SK-N-SH (cell line): ENCODE measurements at regions not wholly inside any gene's neighbourhood (a gene's known extent, or its start where the extent isn't known, plus 50 kb on each side); places are given as distances from the start of the nearest gene placed in this dataset.

Experiments
- CTCF ChIA-PET: fragments of 300-600, 350-600 bp; formaldehyde crosslinking; extraction: SDS; loops from one replicate; lab custom pipeline; 2021; lab: Yijun Ruan, JAX
- POLR2A ChIA-PET: fragments of 350-600 bp; sonication (Branson Sonifier 250); formaldehyde crosslinking; extraction: SDS; loops from one replicate; lab custom pipeline; 2020; ENCODE audit warnings: antibody characterized with exemption, inconsistent platforms; lab: Yijun Ruan, JAX
- DNase-seq: peaks from one replicate; pipeline ENCODE4 v3.0.0; 2012
- H2AFZ ChIP-seq: fragments of 200-600 bp; sonication (generic); 2 replicates; pipeline ENCODE4 v1.8.1; 2016; ENCODE audit warnings: antibody characterized with exemption, mild to moderate bottlenecking, low read depth
- H3F3A ChIP-seq: fragments of 200-600 bp; sonication (generic); replicated peaks from 2 replicates; pipeline ENCODE3; 2016; ENCODE audit warnings: antibody characterized with exemption, mild to moderate bottlenecking; ENCODE audit not compliant: insufficient read depth
- H3K27ac ChIP-seq, 2 experiments: fragments of 200-500 bp in 1 of 2; fragments of 200-600 bp in 1 of 2; sonication (Bioruptor generic) in 1 of 2; sonication (generic), shearing (Covaris generic) in 1 of 2; 2 replicates each; pipeline versions ENCODE4 v1.5.1 to v1.6.1; 2014 to 2016; ENCODE audit warnings: low read depth in 2 of 2, inconsistent platforms in 1 of 2, low read length in 1 of 2, mild to moderate bottlenecking in 1 of 2, mixed read lengths in 1 of 2
- H3K27me3 ChIP-seq: fragments of 200-600 bp; sonication (generic), shearing (Covaris generic); 2 replicates; pipeline ENCODE4 v1.6.1; 2016; ENCODE audit warnings: mixed run types; ENCODE audit not compliant: insufficient read depth
- H3K36me3 ChIP-seq, 2 experiments: fragments of 200-500 bp in 1 of 2; fragments of 200-600 bp in 1 of 2; sonication (Bioruptor generic) in 1 of 2; sonication (generic) in 1 of 2; replicated peaks in 1 of 2; 2 replicates each; pipeline versions ENCODE3 to v1.5.1; 2014 to 2016; ENCODE audit warnings: low read length in 1 of 2, mild to moderate bottlenecking in 1 of 2; ENCODE audit not compliant: insufficient read depth in 2 of 2, control insufficient read depth in 1 of 2
- H3K4me1 ChIP-seq, 2 experiments: fragments of 200-500 bp in 1 of 2; fragments of 200-600 bp in 1 of 2; sonication (Bioruptor generic) in 1 of 2; sonication (generic), shearing (Covaris generic) in 1 of 2; 2 replicates each; pipeline versions ENCODE4 v1.5.1 to v1.6.1; 2014 to 2016; ENCODE audit warnings: low read depth in 1 of 2, low read length in 1 of 2, mixed run types in 1 of 2; ENCODE audit not compliant: insufficient read depth in 2 of 2, control insufficient read depth in 1 of 2
- H3K4me2 ChIP-seq: fragments of 200-600 bp; sonication (generic), shearing (Covaris generic); 2 replicates; pipeline ENCODE4 v1.6.1; 2017; ENCODE audit warnings: mixed run types
- H3K4me3 ChIP-seq, 2 experiments: fragments of 200-500 bp in 1 of 2; fragments of 200-600 bp in 1 of 2; sonication (Bioruptor generic) in 1 of 2; sonication (generic), shearing (Covaris generic) in 1 of 2; 2 replicates each; pipeline versions ENCODE4 v1.5.1 to v1.8.1; 2014 to 2016; ENCODE audit warnings: low read depth in 2 of 2, inconsistent platforms in 1 of 2, low read length in 1 of 2, mild to moderate bottlenecking in 1 of 2, mixed read lengths in 1 of 2, moderate library complexity in 1 of 2
- H3K79me2 ChIP-seq: fragments of 200-600 bp; sonication (generic); 2 replicates; pipeline ENCODE4 v1.8.1; 2017; ENCODE audit warnings: mild to moderate bottlenecking; ENCODE audit not compliant: insufficient read depth
- H3K9ac ChIP-seq: fragments of 200-600 bp; sonication (generic); 2 replicates; pipeline ENCODE4 v1.6.1; 2017; ENCODE audit warnings: mixed run types
- H3K9me2 ChIP-seq: fragments of 200-600 bp; sonication (generic); 2 replicates; pipeline ENCODE4 v1.6.1; 2017; ENCODE audit warnings: mixed run types
- H3K9me3 ChIP-seq: fragments of 200-600 bp; sonication (generic); 2 replicates; pipeline ENCODE4 v1.6.1; 2017; ENCODE audit warnings: mixed run types, mild to moderate bottlenecking, moderate library complexity
- H4K20me1 ChIP-seq: fragments of 200-600 bp; sonication (generic); 2 replicates; pipeline ENCODE4 v1.6.1; 2017; ENCODE audit warnings: mild to moderate bottlenecking, mixed run types; ENCODE audit not compliant: insufficient read depth
- CHD2 ChIP-seq: fragments of 150-350 bp; IDR thresholded peaks from 2 replicates; pipeline ENCODE4 v1.6.1; 2018; ENCODE audit warnings: low read length; ENCODE audit not compliant: partially characterized antibody
- ELF1 ChIP-seq: IDR thresholded peaks from 2 replicates; pipeline ENCODE4 v1.4.0; 2012
- EP300 ChIP-seq, 2 experiments: IDR thresholded peaks; 2 replicates each; pipeline versions ENCODE4 v1.4.0 to v1.6.1; 2012; ENCODE audit warnings: borderline replicate concordance in 1 of 2, low read depth in 1 of 2, low read length in 1 of 2
- FOSL2 ChIP-seq: IDR thresholded peaks from 2 replicates; pipeline ENCODE4 v1.4.0; 2012; ENCODE audit warnings: low read depth, mild to moderate bottlenecking, moderate library complexity, borderline replicate concordance
- FOXM1 ChIP-seq: IDR thresholded peaks from 2 replicates; pipeline ENCODE4 v1.4.0; 2012; ENCODE audit warnings: low read depth, mild to moderate bottlenecking
- GATA2 ChIP-seq: sonication (generic); formaldehyde crosslinking; IDR thresholded peaks from 2 replicates; pipeline ENCODE4 v1.5.0; 2020; ENCODE audit warnings: mild to moderate bottlenecking, missing genetic modification reagents
- NRF1 ChIP-seq: IDR thresholded peaks from 2 replicates; pipeline ENCODE4 v1.6.1; 2012; ENCODE audit warnings: low read depth, mild to moderate bottlenecking, low read length
- POLR2AphosphoS5 ChIP-seq: IDR thresholded peaks from 2 replicates; pipeline ENCODE4 v1.6.1; 2012; ENCODE audit warnings: low read depth, low read length
- RAD21 ChIP-seq: IDR thresholded peaks from 2 replicates; pipeline ENCODE4 v1.6.1; 2012; ENCODE audit warnings: mild to moderate bottlenecking, low read length
- RXRA ChIP-seq: IDR thresholded peaks from 2 replicates; pipeline ENCODE4 v1.4.0; 2012; ENCODE audit warnings: low read depth, mild to moderate bottlenecking, borderline replicate concordance
- TCF12 ChIP-seq: IDR thresholded peaks from 2 replicates; pipeline ENCODE4 v1.4.0; 2012
- TEAD4 ChIP-seq: IDR thresholded peaks from 2 replicates; pipeline ENCODE4 v1.4.0; 2012; ENCODE audit warnings: mild to moderate bottlenecking, borderline replicate concordance; ENCODE audit not compliant: insufficient read depth
- WGBS: methylation state at CpG from one replicate; pipeline ENCODE4 v1.1.6; 2017; ENCODE audit warnings: low lambda C conversion rate; 5-methylcytosine and 5-hydroxymethylcytosine counted together
- TF ChIP-seq, protein P1 (sequence below): fragments of 200-600 bp; sonication (generic); IDR thresholded peaks from 2 replicates; pipeline ENCODE4 v1.6.1; 2017; ENCODE audit warnings: antibody characterized with exemption, mild to moderate bottlenecking, moderate library complexity
- TF ChIP-seq, protein P2 (sequence below): fragments of 150-350 bp; IDR thresholded peaks from 2 replicates; pipeline ENCODE4 v1.6.1; 2017; ENCODE audit warnings: antibody characterized with exemption, low read length, low read depth, borderline replicate concordance
- TF ChIP-seq, protein P3 (sequence below): IDR thresholded peaks from 2 replicates; pipeline ENCODE4 v1.4.0; 2012; ENCODE audit warnings: low read depth, borderline replicate concordance

DNA sequence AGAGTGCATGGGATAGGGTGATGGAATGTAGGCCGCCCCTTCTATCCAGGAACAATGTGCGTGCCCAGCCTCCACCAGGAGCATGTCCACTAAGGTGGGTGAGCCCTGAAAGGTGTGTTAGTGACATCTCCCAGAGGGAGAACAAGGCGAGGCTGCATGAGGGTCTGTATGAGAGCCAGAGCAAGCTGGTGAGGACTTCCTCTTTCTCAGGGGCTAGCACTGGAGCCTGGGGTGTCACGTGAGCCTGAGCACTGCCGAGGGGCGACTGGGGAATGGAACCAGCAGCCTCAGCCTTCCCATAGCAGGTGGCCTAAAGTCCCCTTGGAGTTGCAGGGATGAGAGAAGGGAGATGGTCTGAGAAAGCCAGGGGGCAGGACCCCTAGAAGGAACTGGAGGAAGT lies 156.3 kb upstream of the COBL start:
- ChIA-PET CTCF (interaction anchor here (1.5 kb wide), 1 partner anchor 42 kb away, joined by 5 read pairs; no protein-coding TSS in a partner anchor), POLR2A (no interaction called here)
- Histone ChIP-seq H3K27me3 (no peaks in the 10 kb centered on the region), H3K4me2 (no peak overlapping the region), H4K20me1 (no peaks in the 10 kb centered on the region), H3K4me1 (peaks cover 0 to 2% of the 10 kb centered on the region in 2 experiments; a peak in 1 of 4 replicates), H3K79me2 (no peaks in the 10 kb centered on the region), H3K9ac (no peak overlapping the region), H3F3A (no peaks in the 10 kb centered on the region), H3K4me3 (no peak overlapping the region), H3K9me2 (no peaks in the 10 kb centered on the region), H3K9me3 (peaks cover 2% of the 10 kb centered on the region; the same call in 1 of the 2 replicates), H3K36me3 (no peaks in the 10 kb centered on the region), H2AFZ (no peak overlapping the region), H3K27ac (no peak overlapping the region)
- 25% methylated on average over 6 of the region's 6 CpGs for WGBS
- DNase-seq, result no peak
- no peak for TF ChIP-seq TEAD4
- TF ChIP-seq EP300 (IDR thresholded peaks at IDR 0.05; ENCODE audit: borderline replicate concordance in 1 of 2, low read depth in 1 of 2, low read length in 1 of 2), result no peak
- TF ChIP-seq GATA2, result no peak
- no peak for TF ChIP-seq POLR2AphosphoS5

DNA sequence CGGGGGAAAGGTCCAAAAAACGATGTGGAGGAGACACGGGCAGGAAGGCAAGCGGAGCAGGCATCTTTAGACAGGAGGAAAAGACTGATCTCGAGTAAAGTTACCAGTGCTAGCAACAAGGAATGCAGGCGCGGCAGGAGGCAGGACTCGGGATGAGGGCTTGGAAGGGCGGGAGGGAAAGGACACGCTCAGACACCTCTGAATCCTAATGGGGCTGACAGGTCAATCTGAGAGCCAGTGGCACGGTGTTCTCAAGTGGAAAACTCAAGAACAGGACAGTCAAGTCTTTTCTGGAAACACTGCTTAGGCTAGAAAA lies 155.3 kb upstream of the COBL start:
- Histone ChIP-seq H3F3A (no peaks in the 10 kb centered on the region), H3K4me2 (no peak overlapping the region), H3K9ac (no peak overlapping the region), H3K79me2 (no peaks in the 10 kb centered on the region), H3K4me3 (no peak overlapping the region), H3K27me3 (no peaks in the 10 kb centered on the region), H2AFZ (no peak overlapping the region), H3K9me2 (no peaks in the 10 kb centered on the region), H4K20me1 (no peaks in the 10 kb centered on the region), H3K4me1 (peaks cover 0 to 2% of the 10 kb centered on the region in 2 experiments; a peak in 1 of 4 replicates), H3K27ac (no peak overlapping the region), H3K36me3 (no peaks in the 10 kb centered on the region), H3K9me3 (no peaks in the 10 kb centered on the region; the same call in 1 of the 2 replicates)
- 47% methylated on average over 11 of the region's 11 CpGs for WGBS
- ChIA-PET POLR2A (no interaction called here), CTCF (interaction anchor here (1.2 kb wide), 1 partner anchor 17 kb away, joined by 4 read pairs; no protein-coding TSS in a partner anchor)
- no peak for TF ChIP-seq TCF12
- no peak for TF ChIP-seq ELF1
- TF ChIP-seq, protein P1, sequence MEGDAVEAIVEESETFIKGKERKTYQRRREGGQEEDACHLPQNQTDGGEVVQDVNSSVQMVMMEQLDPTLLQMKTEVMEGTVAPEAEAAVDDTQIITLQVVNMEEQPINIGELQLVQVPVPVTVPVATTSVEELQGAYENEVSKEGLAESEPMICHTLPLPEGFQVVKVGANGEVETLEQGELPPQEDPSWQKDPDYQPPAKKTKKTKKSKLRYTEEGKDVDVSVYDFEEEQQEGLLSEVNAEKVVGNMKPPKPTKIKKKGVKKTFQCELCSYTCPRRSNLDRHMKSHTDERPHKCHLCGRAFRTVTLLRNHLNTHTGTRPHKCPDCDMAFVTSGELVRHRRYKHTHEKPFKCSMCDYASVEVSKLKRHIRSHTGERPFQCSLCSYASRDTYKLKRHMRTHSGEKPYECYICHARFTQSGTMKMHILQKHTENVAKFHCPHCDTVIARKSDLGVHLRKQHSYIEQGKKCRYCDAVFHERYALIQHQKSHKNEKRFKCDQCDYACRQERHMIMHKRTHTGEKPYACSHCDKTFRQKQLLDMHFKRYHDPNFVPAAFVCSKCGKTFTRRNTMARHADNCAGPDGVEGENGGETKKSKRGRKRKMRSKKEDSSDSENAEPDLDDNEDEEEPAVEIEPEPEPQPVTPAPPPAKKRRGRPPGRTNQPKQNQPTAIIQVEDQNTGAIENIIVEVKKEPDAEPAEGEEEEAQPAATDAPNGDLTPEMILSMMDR, result no peak
- no peak for DNase-seq

DNA sequence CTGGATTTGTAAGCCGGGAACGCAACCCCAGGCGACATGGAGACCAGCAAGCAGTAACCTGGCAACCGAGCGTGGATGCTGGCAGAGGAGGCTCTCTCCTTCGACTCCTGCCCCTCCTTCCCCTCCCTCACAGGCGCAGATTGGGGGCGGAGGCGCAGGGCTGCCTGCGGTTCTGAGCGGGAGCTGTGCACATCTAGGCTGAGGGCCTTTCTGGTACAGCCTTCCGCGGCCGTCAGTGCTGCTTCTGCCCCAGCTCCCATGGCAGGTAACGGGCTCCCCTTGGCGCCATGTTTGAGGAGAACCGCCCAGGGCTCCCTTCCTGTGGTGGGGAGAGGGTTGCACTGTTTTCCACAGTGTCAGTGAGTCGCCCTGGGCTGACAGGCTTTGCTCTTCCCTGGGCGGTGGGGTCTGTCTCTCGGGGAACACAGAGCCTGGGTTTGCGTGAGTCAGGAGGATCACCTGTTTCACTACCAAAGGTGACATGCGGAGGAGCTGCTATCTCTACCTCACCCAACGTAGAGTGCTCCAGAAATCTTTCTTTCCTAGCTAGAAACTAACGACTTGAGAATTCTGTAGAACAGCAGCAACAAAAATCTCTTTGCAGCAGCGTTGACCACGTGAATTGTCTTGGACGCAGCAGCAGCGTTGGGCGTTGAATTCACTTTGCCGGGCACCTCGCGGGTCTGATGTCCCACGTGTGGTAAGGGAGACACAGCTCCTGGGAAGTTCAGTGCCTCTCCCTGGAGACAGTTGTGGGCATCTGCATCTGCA lies 154.8 kb upstream of the COBL start:
- ChIA-PET POLR2A (no interaction called here), CTCF (interaction anchor here (0.6 to 1.2 kb wide), 2 partner anchors 16 to 114 kb away, joined by 3 to 4 read pairs; no protein-coding TSS in a partner anchor)
- Histone ChIP-seq H3K36me3 (no peaks in the 10 kb centered on the region), H3K9me2 (no peaks in the 10 kb centered on the region), H3K9ac (no peak overlapping the region), H3K79me2 (no peaks in the 10 kb centered on the region), H3K27me3 (no peaks in the 10 kb centered on the region), H3K4me1 (peaks cover 0 to 2% of the 10 kb centered on the region in 2 experiments; a peak in 1 of 4 replicates), H3K9me3 (no peaks in the 10 kb centered on the region; the same call in 1 of the 2 replicates), H3K27ac (no peak overlapping the region), H3K4me3 (no peak overlapping the region), H3K4me2 (no peak overlapping the region), H2AFZ (no peak overlapping the region), H3F3A (no peaks in the 10 kb centered on the region), H4K20me1 (no peaks in the 10 kb centered on the region)
- WGBS, result 32% methylated on average over 30 of the region's 33 CpGs
- peak; percentile 69 for DNase-seq
- TF ChIP-seq CHD2 (no peak), NRF1 (no peak), RAD21 (no peak), RXRA (no peak), FOXM1 (no peak), FOSL2 (no peak), EP300 (IDR thresholded peaks at IDR 0.05; ENCODE audit: borderline replicate concordance in 1 of 2, low read depth in 1 of 2, low read length in 1 of 2) (no peak)
- TF ChIP-seq, protein P2, sequence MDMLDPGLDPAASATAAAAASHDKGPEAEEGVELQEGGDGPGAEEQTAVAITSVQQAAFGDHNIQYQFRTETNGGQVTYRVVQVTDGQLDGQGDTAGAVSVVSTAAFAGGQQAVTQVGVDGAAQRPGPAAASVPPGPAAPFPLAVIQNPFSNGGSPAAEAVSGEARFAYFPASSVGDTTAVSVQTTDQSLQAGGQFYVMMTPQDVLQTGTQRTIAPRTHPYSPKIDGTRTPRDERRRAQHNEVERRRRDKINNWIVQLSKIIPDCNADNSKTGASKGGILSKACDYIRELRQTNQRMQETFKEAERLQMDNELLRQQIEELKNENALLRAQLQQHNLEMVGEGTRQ, result no peak
- TF ChIP-seq, protein P3, sequence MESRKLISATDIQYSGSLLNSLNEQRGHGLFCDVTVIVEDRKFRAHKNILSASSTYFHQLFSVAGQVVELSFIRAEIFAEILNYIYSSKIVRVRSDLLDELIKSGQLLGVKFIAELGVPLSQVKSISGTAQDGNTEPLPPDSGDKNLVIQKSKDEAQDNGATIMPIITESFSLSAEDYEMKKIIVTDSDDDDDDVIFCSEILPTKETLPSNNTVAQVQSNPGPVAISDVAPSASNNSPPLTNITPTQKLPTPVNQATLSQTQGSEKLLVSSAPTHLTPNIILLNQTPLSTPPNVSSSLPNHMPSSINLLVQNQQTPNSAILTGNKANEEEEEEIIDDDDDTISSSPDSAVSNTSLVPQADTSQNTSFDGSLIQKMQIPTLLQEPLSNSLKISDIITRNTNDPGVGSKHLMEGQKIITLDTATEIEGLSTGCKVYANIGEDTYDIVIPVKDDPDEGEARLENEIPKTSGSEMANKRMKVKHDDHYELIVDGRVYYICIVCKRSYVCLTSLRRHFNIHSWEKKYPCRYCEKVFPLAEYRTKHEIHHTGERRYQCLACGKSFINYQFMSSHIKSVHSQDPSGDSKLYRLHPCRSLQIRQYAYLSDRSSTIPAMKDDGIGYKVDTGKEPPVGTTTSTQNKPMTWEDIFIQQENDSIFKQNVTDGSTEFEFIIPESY, result no peak
